Right lobe of liver (tissue), 4 donors: ENCODE measurements at regions not wholly inside any gene's neighbourhood (a gene's known extent, or its start where the extent isn't known, plus 50 kb on each side); places are given as distances from the start of the nearest gene placed in this dataset.

Experiments
- POLR2A ChIP-seq: fragments of 450-650 bp; IDR thresholded peaks from one replicate; pipeline ENCODE4 v1.6.1; 2017; ENCODE audit warnings: antibody characterized with exemption, mild to moderate bottlenecking
- TF ChIP-seq, protein P1 (sequence below), 4 donors: fragments of 200-600 bp in 3 of 4; fragments of 450-650 bp in 1 of 4; IDR thresholded peaks; one replicate each; pipeline versions ENCODE4 v1.5.1 to v1.8.0; 2016 to 2022; ENCODE audit warnings: antibody characterized with exemption in 4 of 4, mild to moderate bottlenecking in 2 of 4
- donor health status: DM: no; HTN: no; CAD: no.
- donor health status: DM: no; HTN: no; CAD: no.
- donor health status: DM: no; HTN: yes; CAD: no.

DNA sequence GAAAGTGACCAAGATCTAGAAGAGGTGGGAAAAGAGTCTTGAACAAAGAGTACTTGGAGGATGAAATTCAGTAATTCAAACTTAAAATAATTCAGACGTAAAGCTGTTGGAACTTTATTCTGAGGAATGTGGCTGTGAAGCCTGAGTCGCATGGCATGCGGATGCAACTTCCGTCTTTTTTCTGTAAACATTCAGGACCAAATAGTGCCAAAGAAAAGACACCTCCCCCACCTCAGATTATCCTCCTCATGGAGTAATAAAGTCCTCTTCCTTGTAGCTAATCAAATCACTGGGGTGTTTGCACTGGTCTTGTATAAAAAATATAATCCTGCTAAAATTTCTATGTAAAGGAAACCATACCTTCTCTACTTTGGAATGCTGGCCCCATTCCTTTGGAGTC is 790.4 kb downstream of the TSN start:
- TF ChIP-seq, protein P1, sequence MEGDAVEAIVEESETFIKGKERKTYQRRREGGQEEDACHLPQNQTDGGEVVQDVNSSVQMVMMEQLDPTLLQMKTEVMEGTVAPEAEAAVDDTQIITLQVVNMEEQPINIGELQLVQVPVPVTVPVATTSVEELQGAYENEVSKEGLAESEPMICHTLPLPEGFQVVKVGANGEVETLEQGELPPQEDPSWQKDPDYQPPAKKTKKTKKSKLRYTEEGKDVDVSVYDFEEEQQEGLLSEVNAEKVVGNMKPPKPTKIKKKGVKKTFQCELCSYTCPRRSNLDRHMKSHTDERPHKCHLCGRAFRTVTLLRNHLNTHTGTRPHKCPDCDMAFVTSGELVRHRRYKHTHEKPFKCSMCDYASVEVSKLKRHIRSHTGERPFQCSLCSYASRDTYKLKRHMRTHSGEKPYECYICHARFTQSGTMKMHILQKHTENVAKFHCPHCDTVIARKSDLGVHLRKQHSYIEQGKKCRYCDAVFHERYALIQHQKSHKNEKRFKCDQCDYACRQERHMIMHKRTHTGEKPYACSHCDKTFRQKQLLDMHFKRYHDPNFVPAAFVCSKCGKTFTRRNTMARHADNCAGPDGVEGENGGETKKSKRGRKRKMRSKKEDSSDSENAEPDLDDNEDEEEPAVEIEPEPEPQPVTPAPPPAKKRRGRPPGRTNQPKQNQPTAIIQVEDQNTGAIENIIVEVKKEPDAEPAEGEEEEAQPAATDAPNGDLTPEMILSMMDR (IDR thresholded peaks at IDR 0.05) = no peak
- no peak for TF ChIP-seq POLR2A
